ENCODE measurements at regions not wholly inside any gene's neighbourhood (a gene's known extent, or its start where the extent isn't known, plus 50 kb on each side); places are given as distances from the start of the nearest gene placed in this dataset.

- no peak for TF ChIP-seq SMAD3 (CRISPR knock-in tag; IDR thresholded peaks at IDR 0.05; ENCODE audit: borderline replicate concordance)
- no peak for TF ChIP-seq ZNF232 (CRISPR knock-in tag; IDR thresholded peaks at IDR 0.05)
These were observed 193.8 kb downstream of the CMPK2 start (continued) for GRCh38 chr2:6671913-6672312.

- DNase-seq (ENCODE audit: low spot score) = no peak
- POLR2A ChIA-PET = no interaction called here
- no peaks in the 10 kb centered on the region for H3K4me1 Mint-ChIP-seq
- H3K4me3 Mint-ChIP-seq = no peak overlapping the region
- no peak overlapping the region for H3K27ac Mint-ChIP-seq
- peaks cover 8% of the 10 kb centered on the region for H3K27me3 Mint-ChIP-seq (ENCODE audit: low read depth)
- H3K9me3 Mint-ChIP-seq = peaks cover 71% of the 10 kb centered on the region
- no peak for ATAC-seq
- TF ChIP-seq GABPB1 (CRISPR knock-in tag; IDR thresholded peaks at IDR 0.05) = no peak
- TF ChIP-seq PRRX2 (CRISPR knock-in tag; IDR thresholded peaks at IDR 0.05) = no peak
- no peak for TF ChIP-seq ZBTB43 (CRISPR knock-in tag; IDR thresholded peaks at IDR 0.05)
- TF ChIP-seq ZNF671 (CRISPR knock-in tag; IDR thresholded peaks at IDR 0.05) = no peak
- no peak for TF ChIP-seq ETV6 (CRISPR knock-in tag; IDR thresholded peaks at IDR 0.05)
- TF ChIP-seq ZSCAN18 (CRISPR knock-in tag; IDR thresholded peaks at IDR 0.05) = no peak
- no peak for TF ChIP-seq HMGA2 (CRISPR knock-in tag; IDR thresholded peaks at IDR 0.05)
- TF ChIP-seq GRHL2 (CRISPR knock-in tag; IDR thresholded peaks at IDR 0.05; ENCODE audit: insufficient replicate concordance, severe bottlenecking) = no peak
- no peak for TF ChIP-seq ZNF425 (CRISPR knock-in tag; conservative IDR thresholded peaks at IDR 0.05)
- no peak for TF ChIP-seq ZNF532 (CRISPR knock-in tag; IDR thresholded peaks at IDR 0.05; ENCODE audit: borderline replicate concordance)
- TF ChIP-seq CBFB (CRISPR knock-in tag; IDR thresholded peaks at IDR 0.05; ENCODE audit: low read depth) = no peak
- TF ChIP-seq CREM (CRISPR knock-in tag; IDR thresholded peaks at IDR 0.05) = no peak
- CTCF ChIA-PET = no interaction called here
- peaks cover 60% of the 10 kb centered on the region for H3K36me3 Mint-ChIP-seq
These were observed 191.3 kb downstream of the CMPK2 start for GRCh38 chr2:6674381-6674780.

GRCh38 chr2:6675791-6676190 lies 189.9 kb downstream of the CMPK2 start:
- H3K4me1 Mint-ChIP-seq = no peaks in the 10 kb centered on the region
- DNase-seq (ENCODE audit: low spot score) (no peak), ATAC-seq (no peak)
- ChIA-PET CTCF (no interaction called here), POLR2A (no interaction called here)
- peaks cover 8% of the 10 kb centered on the region for H3K27me3 Mint-ChIP-seq (ENCODE audit: low read depth)
- H3K27ac Mint-ChIP-seq = no peak overlapping the region
- peaks cover 61% of the 10 kb centered on the region for H3K36me3 Mint-ChIP-seq
- H3K4me3 Mint-ChIP-seq = no peak overlapping the region
- H3K9me3 Mint-ChIP-seq = peaks cover 70% of the 10 kb centered on the region
- TF ChIP-seq KAT7 (CRISPR knock-in tag; IDR thresholded peaks at IDR 0.05; ENCODE audit: borderline replicate concordance) (no peak), CBFB (CRISPR knock-in tag; IDR thresholded peaks at IDR 0.05; ENCODE audit: low read depth) (no peak), OVOL2 (CRISPR knock-in tag; IDR thresholded peaks at IDR 0.05; ENCODE audit: borderline replicate concordance) (no peak), ZNF425 (CRISPR knock-in tag; conservative IDR thresholded peaks at IDR 0.05) (no peak), ZNF281 (CRISPR knock-in tag; IDR thresholded peaks at IDR 0.05) (no peak)

Measured in WTC11 (cell line).